ENCODE measurements at regions not wholly inside any gene's neighbourhood (a gene's known extent, or its start where the extent isn't known, plus 50 kb on each side); places are given as distances from the start of the nearest gene placed in this dataset.
A peak's percentile ranks its signal among the peaks of the same experiment; 100 is the strongest.
"Not testable (repeated sequence)": the region's sequence is repeated elsewhere in the genome, so short reads cannot be mapped to it uniquely, and the experiment has no call there.

DNA sequence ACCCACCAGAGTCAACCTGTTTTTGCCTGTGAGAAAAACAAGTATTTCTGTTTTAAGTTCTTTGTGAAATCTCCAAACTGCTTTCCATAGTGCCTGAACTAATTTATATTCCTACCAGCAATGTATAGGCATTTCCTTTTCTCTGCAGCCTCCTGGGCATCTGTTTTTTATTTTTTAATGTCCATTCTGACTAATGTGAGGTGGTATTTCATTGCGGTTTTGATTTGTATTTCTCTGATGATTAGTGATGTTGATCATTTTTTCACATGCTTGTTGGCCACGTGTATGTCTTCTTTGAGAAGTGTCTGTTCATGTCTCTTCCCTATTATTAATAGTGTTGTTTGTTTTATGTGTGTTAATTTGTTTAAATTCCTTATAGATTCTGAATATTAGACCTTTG is 820.5 kb downstream of the MCTP2 start:
- H3K9me3 ChIP-seq (ENCODE audit: control insufficient read depth, low read length) = no peaks in the 10 kb centered on the region
- no peak overlapping the region for H3K4me3 ChIP-seq (ENCODE audit: extremely low read depth, insufficient read depth, low read length, poor library complexity, severe bottlenecking)
- WGBS, 2 experiments (ENCODE audit: insufficient coverage in 2 of 2) = no CpG with 5 or more reads among the region's 2 CpGs
- no peaks in the 10 kb centered on the region for H3K4me1 ChIP-seq (ENCODE audit: control insufficient read depth, insufficient read depth, low read length, poor library complexity, severe bottlenecking)
- H3K36me3 ChIP-seq (ENCODE audit: control insufficient read depth, insufficient read depth, low read length) = no peaks in the 10 kb centered on the region
- no peak overlapping the region for H3K27ac ChIP-seq (ENCODE audit: low read depth, low read length, severe bottlenecking)

DNA sequence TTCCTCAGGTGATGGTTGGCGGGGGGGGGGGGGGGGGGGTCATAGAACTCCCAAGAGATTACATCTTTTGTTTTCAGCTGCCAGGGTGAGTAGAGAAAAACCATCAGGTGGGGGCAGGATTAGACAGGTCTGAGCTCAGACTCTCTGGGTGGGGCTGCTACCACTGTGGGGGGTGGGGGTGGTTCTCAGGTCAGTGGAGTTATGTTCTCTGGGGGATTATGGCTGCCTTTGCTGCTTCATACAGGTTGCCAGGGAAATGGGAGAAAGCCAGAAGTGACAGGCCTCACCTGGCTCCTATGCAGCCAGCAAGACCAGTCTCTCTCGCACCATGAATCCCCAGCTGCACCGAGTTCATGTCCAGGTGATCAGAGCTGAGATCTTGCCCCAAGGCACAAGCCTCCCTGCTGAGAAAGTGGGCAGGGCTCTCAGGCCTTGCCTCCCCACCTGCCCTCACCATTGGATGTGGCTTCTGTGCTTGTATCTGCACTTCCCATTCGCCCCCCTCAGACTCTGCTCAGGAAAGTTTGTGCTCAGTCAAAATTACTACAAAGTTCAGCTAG is 828.1 kb downstream of the MCTP2 start:
- H3K9me3 ChIP-seq (ENCODE audit: control insufficient read depth, low read length) = no peaks in the 10 kb centered on the region

DNA sequence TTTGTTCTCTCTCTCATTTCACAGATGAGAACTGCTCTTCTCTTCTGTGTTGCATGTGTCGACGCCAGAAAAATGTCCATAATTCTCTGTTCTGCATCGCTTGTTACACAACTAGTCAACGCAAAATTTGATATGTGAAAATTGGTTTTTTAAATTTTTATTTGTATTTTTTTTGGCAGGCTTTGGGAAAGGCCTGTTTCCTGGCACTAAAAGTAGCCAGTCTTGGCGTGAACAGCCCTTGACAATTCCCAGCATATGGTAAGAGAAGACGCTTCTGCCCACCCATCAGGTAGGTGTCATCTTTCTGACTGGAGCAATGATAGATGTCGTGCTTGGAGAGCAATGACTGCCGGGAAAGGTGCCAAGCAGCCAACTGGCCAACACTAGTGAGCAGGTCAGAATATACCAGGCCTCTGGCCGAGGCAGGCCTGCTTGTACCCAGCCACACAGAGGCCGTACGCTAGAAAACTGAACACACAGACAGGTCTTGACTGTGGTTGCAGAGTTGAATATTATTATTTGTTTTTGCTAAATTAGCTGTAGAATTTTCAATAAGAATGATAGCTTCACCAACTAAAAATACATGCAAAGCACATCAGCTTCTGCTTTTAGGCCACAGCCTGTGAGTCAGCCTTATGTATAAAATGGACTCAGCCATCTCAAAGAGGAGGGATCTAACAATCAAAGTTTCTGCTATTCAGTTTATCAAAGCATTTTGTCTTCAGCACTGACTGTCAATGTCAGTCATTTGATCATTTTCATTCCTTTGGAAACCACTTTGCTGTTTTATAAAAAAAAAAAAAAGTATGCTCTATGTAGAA is 837.5 kb downstream of the MCTP2 start:
- 86 to 97% methylated on average over 7 to 8 of the region's 11 CpGs for WGBS, 2 experiments (ENCODE audit: insufficient coverage in 2 of 2)
- Histone ChIP-seq H3K4me3 (ENCODE audit: extremely low read depth, insufficient read depth, low read length, poor library complexity, severe bottlenecking) (no peak overlapping the region), H3K36me3 (ENCODE audit: control insufficient read depth, insufficient read depth, low read length) (no peaks in the 10 kb centered on the region), H3K27ac (ENCODE audit: low read depth, low read length, severe bottlenecking) (no peak overlapping the region), H3K4me1 (ENCODE audit: control insufficient read depth, insufficient read depth, low read length, poor library complexity, severe bottlenecking) (no peaks in the 10 kb centered on the region), H3K9me3 (ENCODE audit: control insufficient read depth, low read length) (no peaks in the 10 kb centered on the region)

More for the DNA sequence above, 828.1 kb downstream of the MCTP2 start:
- Histone ChIP-seq H3K36me3 (ENCODE audit: control insufficient read depth, insufficient read depth, low read length) (no peaks in the 10 kb centered on the region), H3K4me1 (ENCODE audit: control insufficient read depth, insufficient read depth, low read length, poor library complexity, severe bottlenecking) (no peaks in the 10 kb centered on the region), H3K4me3 (ENCODE audit: extremely low read depth, insufficient read depth, low read length, poor library complexity, severe bottlenecking) (no peak overlapping the region), H3K27ac (ENCODE audit: low read depth, low read length, severe bottlenecking) (no peak overlapping the region)
- WGBS, 2 experiments (ENCODE audit: insufficient coverage in 2 of 2) = 82 to 83% methylated on average over 3 of the region's 4 CpGs

DNA sequence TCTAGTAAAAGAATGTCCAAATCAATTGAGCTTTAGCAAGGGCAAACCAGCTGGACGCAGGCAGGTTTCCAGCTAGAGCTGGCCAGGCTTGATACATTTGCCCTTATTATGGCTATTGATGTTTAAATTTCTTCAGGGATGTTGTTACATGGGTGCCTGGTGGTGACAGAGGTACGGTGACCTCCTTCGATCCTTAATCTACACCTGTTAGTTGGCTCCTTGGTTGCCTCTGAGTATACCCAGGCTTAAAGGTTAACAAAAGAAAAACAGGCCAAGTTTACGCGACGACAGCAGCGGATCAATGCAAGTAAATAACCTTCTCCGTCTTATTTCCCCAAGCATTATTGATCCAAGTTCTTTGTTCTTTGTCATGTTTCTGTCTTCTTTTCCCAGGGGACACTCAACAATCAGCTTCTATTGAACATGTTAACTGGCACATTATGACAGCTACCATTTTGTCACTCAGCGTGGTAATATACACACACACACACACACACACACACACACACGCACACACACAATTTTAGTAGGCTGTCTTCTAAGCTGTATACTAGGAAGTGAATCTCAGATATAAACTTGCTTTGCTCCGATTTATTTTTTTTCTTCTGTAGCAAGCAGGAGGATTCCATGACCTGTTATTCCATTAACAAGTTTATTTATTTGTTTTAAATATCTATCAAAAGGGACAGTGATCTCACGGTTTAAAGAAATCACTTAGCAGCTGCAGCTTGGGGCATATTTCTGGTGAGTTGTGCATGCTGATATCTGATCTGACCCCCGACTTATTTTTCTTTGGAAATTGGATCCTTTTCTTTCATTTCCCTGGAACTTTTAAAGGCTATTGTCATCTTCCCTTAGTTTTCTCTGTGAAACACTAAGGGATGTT is 844.7 kb downstream of the MCTP2 start:
- no peak overlapping the region for H3K4me3 ChIP-seq (ENCODE audit: extremely low read depth, insufficient read depth, low read length, poor library complexity, severe bottlenecking)
- H3K4me1 ChIP-seq (ENCODE audit: control insufficient read depth, insufficient read depth, low read length, poor library complexity, severe bottlenecking) = no peaks in the 10 kb centered on the region
- H3K9me3 ChIP-seq (ENCODE audit: control insufficient read depth, low read length) = no peaks in the 10 kb centered on the region
- H3K36me3 ChIP-seq (ENCODE audit: control insufficient read depth, insufficient read depth, low read length) = no peaks in the 10 kb centered on the region
- H3K27ac ChIP-seq (ENCODE audit: low read depth, low read length, severe bottlenecking) = no peak overlapping the region
- WGBS, 2 experiments (ENCODE audit: insufficient coverage in 2 of 2) = 96% methylated on average over 7 to 8 of the region's 13 CpGs

DNA sequence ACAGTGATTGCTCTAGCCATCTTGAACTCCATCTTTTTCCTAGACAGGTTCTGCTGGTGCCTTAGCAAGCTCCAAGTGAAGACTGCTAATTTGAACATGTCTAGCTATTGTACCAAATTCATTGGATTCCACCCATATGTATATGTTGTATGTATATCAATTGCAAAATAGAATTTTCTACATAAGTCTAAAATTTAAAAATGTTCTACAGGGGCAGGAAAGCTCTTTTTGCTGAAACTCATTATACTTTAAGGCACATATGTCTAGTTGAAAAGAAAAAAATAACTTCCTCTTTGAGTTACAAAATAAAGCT is 845.3 kb downstream of the MCTP2 start:
- Histone ChIP-seq H3K9me3 (ENCODE audit: control insufficient read depth, low read length) (no peaks in the 10 kb centered on the region), H3K4me1 (ENCODE audit: control insufficient read depth, insufficient read depth, low read length, poor library complexity, severe bottlenecking) (no peaks in the 10 kb centered on the region), H3K27ac (ENCODE audit: low read depth, low read length, severe bottlenecking) (no peak overlapping the region), H3K4me3 (ENCODE audit: extremely low read depth, insufficient read depth, low read length, poor library complexity, severe bottlenecking) (no peak overlapping the region), H3K36me3 (ENCODE audit: control insufficient read depth, insufficient read depth, low read length) (no peaks in the 10 kb centered on the region)

DNA sequence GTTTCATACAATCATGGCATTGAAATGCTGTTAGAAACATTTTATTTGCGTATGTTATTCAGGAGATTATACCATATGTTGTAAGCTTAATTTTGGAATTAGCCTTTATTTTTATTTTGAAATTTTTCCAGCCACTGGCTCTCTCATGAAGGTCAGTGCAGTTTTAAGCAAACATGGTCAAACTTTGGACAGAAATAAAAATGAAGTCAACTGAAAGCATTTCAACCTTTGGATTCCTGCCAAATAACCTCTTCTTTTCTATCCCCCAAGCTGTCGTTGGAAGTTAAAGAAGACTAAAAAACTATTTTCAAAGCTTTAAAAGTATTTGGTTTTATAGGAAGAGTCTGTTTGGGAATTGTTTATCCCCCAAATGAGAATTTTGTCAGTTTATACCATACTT is 846.6 kb downstream of the MCTP2 start:
- no peaks in the 10 kb centered on the region for H3K4me1 ChIP-seq (ENCODE audit: control insufficient read depth, insufficient read depth, low read length, poor library complexity, severe bottlenecking)
- no peaks in the 10 kb centered on the region for H3K36me3 ChIP-seq (ENCODE audit: control insufficient read depth, insufficient read depth, low read length)
- H3K4me3 ChIP-seq (ENCODE audit: extremely low read depth, insufficient read depth, low read length, poor library complexity, severe bottlenecking) = no peak overlapping the region
- no peaks in the 10 kb centered on the region for H3K9me3 ChIP-seq (ENCODE audit: control insufficient read depth, low read length)
- no CpG with 5 or more reads among the region's 2 CpGs for WGBS, 2 experiments (ENCODE audit: insufficient coverage in 2 of 2)
- no peak overlapping the region for H3K27ac ChIP-seq (ENCODE audit: low read depth, low read length, severe bottlenecking)

DNA sequence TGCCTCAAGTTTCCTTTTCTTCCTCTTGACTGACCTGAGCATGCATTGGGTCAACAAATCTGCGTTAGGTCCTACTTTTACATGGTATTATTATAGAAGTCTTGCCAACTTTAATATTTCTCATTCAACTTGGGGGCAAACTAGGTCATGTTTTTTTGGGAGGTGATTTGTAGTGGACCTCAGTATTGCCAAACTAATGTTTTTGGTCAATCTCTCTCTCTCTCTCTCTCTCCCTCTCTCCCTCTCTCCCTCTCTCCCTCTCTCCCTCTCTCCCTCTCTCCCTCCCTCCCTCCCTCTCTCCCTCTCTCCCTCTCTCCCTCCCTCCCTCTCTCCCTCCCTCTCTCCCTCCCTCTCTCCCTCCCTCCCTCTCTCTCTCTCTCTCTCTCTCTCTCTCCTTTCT is 848.9 kb downstream of the MCTP2 start:
- H3K9me3 ChIP-seq (ENCODE audit: control insufficient read depth, low read length); H3K4me1 ChIP-seq (ENCODE audit: control insufficient read depth, insufficient read depth, low read length, poor library complexity, severe bottlenecking): not testable (repeated sequence)
- WGBS, 2 experiments (ENCODE audit: insufficient coverage in 2 of 2) = no CpG with 5 or more reads among the region's 1 CpG

DNA sequence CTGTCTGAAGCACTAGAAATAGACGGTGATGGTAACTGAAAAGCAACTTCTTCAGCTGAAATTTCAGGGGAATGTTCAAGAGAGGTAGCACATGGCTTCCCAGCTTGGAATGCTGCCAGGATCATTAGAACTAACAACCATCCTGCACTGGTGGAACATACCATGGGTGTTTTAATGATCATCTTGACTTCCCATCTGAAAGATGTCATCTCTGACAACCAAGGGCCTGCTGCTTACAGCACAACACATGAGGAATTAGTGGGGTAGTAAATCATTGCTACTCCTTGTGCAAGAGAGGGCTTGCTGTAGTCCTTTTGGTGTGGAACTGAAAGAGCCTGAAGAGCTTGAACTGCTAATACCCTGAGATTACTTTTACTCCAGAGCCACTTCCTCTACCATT is 853.7 kb downstream of the MCTP2 start:
- Histone ChIP-seq H3K4me3 (ENCODE audit: extremely low read depth, insufficient read depth, low read length, poor library complexity, severe bottlenecking) (no peak overlapping the region), H3K27ac (ENCODE audit: low read depth, low read length, severe bottlenecking) (no peak overlapping the region), H3K4me1 (ENCODE audit: control insufficient read depth, insufficient read depth, low read length, poor library complexity, severe bottlenecking) (peaks cover 16% of the 10 kb centered on the region), H3K36me3 (ENCODE audit: control insufficient read depth, insufficient read depth, low read length) (no peaks in the 10 kb centered on the region), H3K9me3 (ENCODE audit: control insufficient read depth, low read length) (no peaks in the 10 kb centered on the region)
- 100% methylated on average over 1 of the region's 1 CpG for WGBS, 2 experiments (ENCODE audit: insufficient coverage in 2 of 2)

More for the DNA sequence above, 848.9 kb downstream of the MCTP2 start:
- H3K4me3 ChIP-seq (ENCODE audit: extremely low read depth, insufficient read depth, low read length, poor library complexity, severe bottlenecking); H3K27ac ChIP-seq (ENCODE audit: low read depth, low read length, severe bottlenecking); H3K36me3 ChIP-seq (ENCODE audit: control insufficient read depth, insufficient read depth, low read length): not testable (repeated sequence)

DNA sequence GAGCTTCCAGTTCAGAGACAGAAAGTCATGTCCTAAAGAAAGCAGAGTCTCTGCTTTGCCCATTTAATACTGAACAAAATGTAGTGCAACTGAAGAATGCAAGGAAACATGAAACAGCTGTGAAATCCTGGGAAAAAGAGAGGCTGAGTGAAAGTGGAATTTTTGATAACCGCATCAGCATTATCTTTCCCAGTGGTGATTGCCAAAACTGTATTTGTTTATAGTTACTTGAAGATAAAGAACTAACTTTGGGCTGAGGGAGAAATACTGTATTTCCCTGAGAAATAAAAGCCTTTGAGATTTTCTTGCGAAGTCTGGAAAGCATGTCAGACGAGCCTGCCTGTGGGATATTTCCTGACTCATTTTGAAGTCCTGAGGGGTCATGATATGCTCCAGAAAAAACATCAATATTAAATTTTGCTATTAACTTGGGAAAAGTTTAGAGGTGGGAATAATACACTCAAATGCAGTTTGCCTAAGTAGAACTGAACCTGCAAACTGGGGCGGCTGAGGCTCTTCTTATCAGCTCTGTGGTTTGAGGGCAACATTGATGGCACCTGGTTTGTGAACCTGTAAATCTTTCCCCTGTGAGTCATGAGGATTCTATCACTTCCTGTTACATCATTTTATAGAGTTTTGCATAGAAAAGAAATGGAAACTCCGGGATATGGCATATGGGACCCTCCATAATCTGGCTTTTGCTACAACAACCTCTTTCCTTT is 855.3 kb downstream of the MCTP2 start:
- 79 to 92% methylated on average over 3 to 4 of the region's 5 CpGs for WGBS, 2 experiments (ENCODE audit: insufficient coverage in 2 of 2)
- Histone ChIP-seq H3K9me3 (ENCODE audit: control insufficient read depth, low read length) (no peaks in the 10 kb centered on the region), H3K4me1 (ENCODE audit: control insufficient read depth, insufficient read depth, low read length, poor library complexity, severe bottlenecking) (peaks cover 16% of the 10 kb centered on the region), H3K36me3 (ENCODE audit: control insufficient read depth, insufficient read depth, low read length) (no peaks in the 10 kb centered on the region), H3K27ac (ENCODE audit: low read depth, low read length, severe bottlenecking) (peak overlapping the region; percentile 31), H3K4me3 (ENCODE audit: extremely low read depth, insufficient read depth, low read length, poor library complexity, severe bottlenecking) (no peak overlapping the region)

DNA sequence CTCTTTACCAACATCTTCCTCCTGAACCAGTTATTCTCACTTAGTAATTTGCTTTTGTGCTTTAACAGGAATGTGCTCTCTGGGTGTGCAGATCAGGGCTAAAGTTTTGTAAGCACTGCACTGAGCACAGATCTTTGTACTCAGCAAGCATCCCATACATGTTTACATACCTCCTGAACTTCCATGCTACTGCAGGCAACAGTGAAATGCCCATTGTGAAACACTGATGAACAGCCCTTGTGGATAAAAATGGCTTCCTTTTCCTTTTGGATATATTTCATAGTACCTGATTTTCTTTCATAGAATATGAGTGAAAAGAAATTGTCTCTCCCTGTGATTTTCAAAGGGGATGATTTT is 855.9 kb downstream of the MCTP2 start:
- Histone ChIP-seq H3K9me3 (ENCODE audit: control insufficient read depth, low read length) (no peaks in the 10 kb centered on the region), H3K4me3 (ENCODE audit: extremely low read depth, insufficient read depth, low read length, poor library complexity, severe bottlenecking) (no peak overlapping the region), H3K4me1 (ENCODE audit: control insufficient read depth, insufficient read depth, low read length, poor library complexity, severe bottlenecking) (peaks cover 16% of the 10 kb centered on the region), H3K27ac (ENCODE audit: low read depth, low read length, severe bottlenecking) (peak overlapping the region; percentile 31), H3K36me3 (ENCODE audit: control insufficient read depth, insufficient read depth, low read length) (no peaks in the 10 kb centered on the region)
